CD4-positive, alpha-beta T cell (primary cell): ENCODE measurements at regions not wholly inside any gene's neighbourhood (a gene's known extent, or its start where the extent isn't known, plus 50 kb on each side); places are given as distances from the start of the nearest gene placed in this dataset.

ENCODE experiments used
- ATAC-seq: fragments of 200-7000 bp; cut with Tn5 transposase; one replicate; pipeline ENCODE4 v1.10.0; 2022; ENCODE audit warnings: mild to moderate bottlenecking; ENCODE audit not compliant: poor library complexity
- CTCF ChIA-PET: fragments of 350-600 bp; sonication (Branson Sonifier 250); formaldehyde crosslinking; loops from one replicate; lab custom pipeline; 2021; ENCODE audit warnings: antibody characterized with exemption, inconsistent platforms; lab: Charles Lee
- POLR2A ChIA-PET: fragments of 350-600 bp; sonication (Branson Sonifier 250); formaldehyde crosslinking; loops from one replicate; lab custom pipeline; 2021; ENCODE audit warnings: antibody characterized with exemption, inconsistent platforms; lab: Charles Lee
- DNase-seq, 14 experiments: peaks; one replicate each; pipeline ENCODE4 v3.0.0-alpha.2; 2013 to 2020; ENCODE audit warnings: mixed read lengths in 2 of 14
- H3K27ac ChIP-seq, 2 donors: one replicate each; pipeline versions ENCODE4 v1.5.1 to v1.7.0; 2013; ENCODE audit warnings: low read length in 2 of 2, low read depth in 1 of 2, mild to moderate bottlenecking in 1 of 2
- H3K27me3 ChIP-seq, 2 experiments: 1 replicate in 1 of 2; 2 replicates in 1 of 2; pipeline versions ENCODE4 v1.6.1 to v1.7.0; 2013; ENCODE audit warnings: low read length in 2 of 2, control low read depth in 1 of 2, mild to moderate bottlenecking in 1 of 2, moderate library complexity in 1 of 2; ENCODE audit not compliant: insufficient read depth in 2 of 2, control insufficient read depth in 1 of 2
- H3K36me3 ChIP-seq: one replicate; pipeline ENCODE4 v1.6.1; 2013; ENCODE audit warnings: low read length, control low read depth; ENCODE audit not compliant: insufficient read depth
- H3K4me1 ChIP-seq: one replicate; pipeline ENCODE4 v1.6.1; 2013; ENCODE audit warnings: low read length, control low read depth; ENCODE audit not compliant: insufficient read depth
- H3K4me3 ChIP-seq: one replicate; pipeline ENCODE4 v1.5.1; 2013; ENCODE audit warnings: mild to moderate bottlenecking, low read length, moderate library complexity
- H3K9me3 ChIP-seq, 2 experiments: 1 replicate in 1 of 2; 2 replicates in 1 of 2; pipeline versions ENCODE4 v1.6.1 to v1.7.0; 2013; ENCODE audit warnings: low read length in 2 of 2, mild to moderate bottlenecking in 2 of 2, control low read depth in 1 of 2, moderate library complexity in 1 of 2; ENCODE audit not compliant: control insufficient read depth in 1 of 2, insufficient read depth in 1 of 2
- H3K27ac Mint-ChIP-seq: one replicate; pipeline ENCODE4 v1.8.0; 2020; ENCODE audit warnings: mixed read lengths
- H3K27me3 Mint-ChIP-seq: one replicate; pipeline ENCODE4 v1.8.0; 2021; ENCODE audit warnings: mixed read lengths
- H3K36me3 Mint-ChIP-seq: one replicate; pipeline ENCODE4 v1.8.0; 2021; ENCODE audit warnings: low read depth, mixed read lengths
- H3K4me1 Mint-ChIP-seq: one replicate; pipeline ENCODE4 v1.8.0; 2021; ENCODE audit warnings: low read depth, mixed read lengths
- H3K4me3 Mint-ChIP-seq: one replicate; pipeline ENCODE4 v1.8.0; 2020; ENCODE audit warnings: mild to moderate bottlenecking, mixed read lengths
- H3K9me3 Mint-ChIP-seq: one replicate; pipeline ENCODE4 v1.8.0; 2020; ENCODE audit warnings: mixed read lengths
- CTCF ChIP-seq: fragments of 200-600 bp; IDR thresholded peaks from one replicate; pipeline ENCODE4 v1.8.0; 2022; ENCODE audit warnings: antibody characterized with exemption, mild to moderate bottlenecking
- intact Hi-C, 2 experiments: fragments of 100-400 bp; cut with DNase I in 1 of 2; cut with micrococcal nuclease in 1 of 2; formaldehyde crosslinking; loops; one replicate each; pipeline versions ENCODE4 v1.15.1 to v1.9.0; 2023 to 2025; cut with DNase I, micrococcal nuclease

GRCh38 chr3:159859424-159859823 lies 129.2 kb upstream of the IL12A start:
- DNase-seq (no peak), ATAC-seq (no peak)
- ChIA-PET CTCF (no interaction called here), POLR2A (no interaction called here)
- TF ChIP-seq CTCF, result no peak
- no peak overlapping the region for H3K27ac ChIP-seq
- Mint-ChIP-seq H3K4me3 (no peak overlapping the region), H3K27me3 (peaks cover 18% of the 10 kb centered on the region), H3K36me3 (no peaks in the 10 kb centered on the region), H3K27ac (no peak overlapping the region), H3K9me3 (no peaks in the 10 kb centered on the region), H3K4me1 (no peaks in the 10 kb centered on the region)
- no peaks in the 10 kb centered on the region for H3K36me3 ChIP-seq
- intact Hi-C loops, result no loop called here
- no peaks in the 10 kb centered on the region for H3K27me3 ChIP-seq
- H3K4me1 ChIP-seq, result no peaks in the 10 kb centered on the region
- no peaks in the 10 kb centered on the region for H3K9me3 ChIP-seq
- no peak overlapping the region for H3K4me3 ChIP-seq

- H3K9me3 ChIP-seq, result no peaks in the 10 kb centered on the region
- DNase-seq (no peak), ATAC-seq (no peak)
- no peak overlapping the region for H3K27ac Mint-ChIP-seq
- no peaks in the 10 kb centered on the region for H3K36me3 Mint-ChIP-seq
- POLR2A ChIA-PET, result no interaction called here
- peaks cover 15% of the 10 kb centered on the region for H3K27me3 Mint-ChIP-seq
- CTCF ChIA-PET, result no interaction called here
- no peaks in the 10 kb centered on the region for H3K27me3 ChIP-seq
- H3K4me3 ChIP-seq, result no peak overlapping the region
- H3K27ac ChIP-seq, result no peak overlapping the region
- TF ChIP-seq CTCF, result no peak
- intact Hi-C loops, result no loop called here
- no peaks in the 10 kb centered on the region for H3K4me1 ChIP-seq
- no peaks in the 10 kb centered on the region for H3K36me3 ChIP-seq
- H3K4me1 Mint-ChIP-seq, result no peaks in the 10 kb centered on the region
- no peaks in the 10 kb centered on the region for H3K9me3 Mint-ChIP-seq
- no peak overlapping the region for H3K4me3 Mint-ChIP-seq
These were observed 128.8 kb upstream of the IL12A start for GRCh38 chr3:159859836-159860235.

- TF ChIP-seq CTCF, result no peak
- H3K27ac Mint-ChIP-seq, result no peak overlapping the region
- H3K9me3 Mint-ChIP-seq, result no peaks in the 10 kb centered on the region
- POLR2A ChIA-PET, result no interaction called here
- ATAC-seq (no peak), DNase-seq (no peak)
- peaks cover 12% of the 10 kb centered on the region for H3K27me3 Mint-ChIP-seq
- CTCF ChIA-PET, result no interaction called here
- H3K36me3 Mint-ChIP-seq, result no peaks in the 10 kb centered on the region
- no peak overlapping the region for H3K4me3 Mint-ChIP-seq
- Histone ChIP-seq H3K4me1 (no peaks in the 10 kb centered on the region), H3K4me3 (no peak overlapping the region), H3K27ac (no peak overlapping the region), H3K9me3 (no peaks in the 10 kb centered on the region), H3K36me3 (no peaks in the 10 kb centered on the region), H3K27me3 (no peaks in the 10 kb centered on the region)
- H3K4me1 Mint-ChIP-seq, result no peaks in the 10 kb centered on the region
- intact Hi-C loops, result no loop called here
These were observed 128.1 kb upstream of the IL12A start for GRCh38 chr3:159860269-159861116.
